ENCODE measurements at regions not wholly inside any gene's neighbourhood (a gene's known extent, or its start where the extent isn't known, plus 50 kb on each side); places are given as distances from the start of the nearest gene placed in this dataset.

DNA sequence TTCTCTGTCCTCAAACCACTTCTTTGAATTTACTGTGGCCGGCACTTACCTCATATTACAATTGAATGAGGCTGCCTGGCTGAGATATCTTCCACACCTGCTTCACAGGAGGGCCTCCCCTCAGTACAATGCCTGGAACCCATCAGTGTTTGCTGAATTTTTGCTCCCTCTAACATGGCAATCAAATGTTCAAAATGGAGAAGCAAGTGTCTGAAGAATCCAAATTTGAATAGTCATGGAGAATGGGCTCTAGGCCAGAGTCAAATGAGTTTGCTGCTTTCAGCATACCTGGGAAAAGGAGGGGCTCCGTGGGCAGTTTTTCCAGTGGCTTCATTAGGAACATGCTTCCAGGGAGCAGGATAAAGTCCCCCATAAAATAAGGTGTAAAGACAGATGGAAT lies 564.8 kb downstream of the UTRN start:
- H3K4me1 ChIP-seq (ENCODE audit: insufficient read depth, low read length, poor library complexity, severe bottlenecking): peaks cover 5% of the 10 kb centered on the region
- BruUV-seq (replicated peaks): no TSS peak
- no peaks in the 10 kb centered on the region for H3K27me3 ChIP-seq (replicated peaks; ENCODE audit: insufficient read depth, low read depth, low read length, poor library complexity)
- no peak for DNase-seq (ENCODE audit: low spot score)
- no peaks in the 10 kb centered on the region for H3K9me3 ChIP-seq (ENCODE audit: low read depth, low read length, poor library complexity, severe bottlenecking)
- H3K4me3 ChIP-seq (ENCODE audit: low read depth, low read length, poor library complexity, severe bottlenecking): no peak overlapping the region
- no peak overlapping the region for H3K27ac ChIP-seq (ENCODE audit: low read depth, low read length, poor library complexity, severe bottlenecking)
- CTCF ChIA-PET: no interaction called here
- TF ChIP-seq, protein P1, sequence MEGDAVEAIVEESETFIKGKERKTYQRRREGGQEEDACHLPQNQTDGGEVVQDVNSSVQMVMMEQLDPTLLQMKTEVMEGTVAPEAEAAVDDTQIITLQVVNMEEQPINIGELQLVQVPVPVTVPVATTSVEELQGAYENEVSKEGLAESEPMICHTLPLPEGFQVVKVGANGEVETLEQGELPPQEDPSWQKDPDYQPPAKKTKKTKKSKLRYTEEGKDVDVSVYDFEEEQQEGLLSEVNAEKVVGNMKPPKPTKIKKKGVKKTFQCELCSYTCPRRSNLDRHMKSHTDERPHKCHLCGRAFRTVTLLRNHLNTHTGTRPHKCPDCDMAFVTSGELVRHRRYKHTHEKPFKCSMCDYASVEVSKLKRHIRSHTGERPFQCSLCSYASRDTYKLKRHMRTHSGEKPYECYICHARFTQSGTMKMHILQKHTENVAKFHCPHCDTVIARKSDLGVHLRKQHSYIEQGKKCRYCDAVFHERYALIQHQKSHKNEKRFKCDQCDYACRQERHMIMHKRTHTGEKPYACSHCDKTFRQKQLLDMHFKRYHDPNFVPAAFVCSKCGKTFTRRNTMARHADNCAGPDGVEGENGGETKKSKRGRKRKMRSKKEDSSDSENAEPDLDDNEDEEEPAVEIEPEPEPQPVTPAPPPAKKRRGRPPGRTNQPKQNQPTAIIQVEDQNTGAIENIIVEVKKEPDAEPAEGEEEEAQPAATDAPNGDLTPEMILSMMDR (conservative IDR thresholded peaks at IDR 0.05; ENCODE audit: low read depth, low read length): no peak
- TF ChIP-seq EZH2 (IDR thresholded peaks at IDR 0.05; ENCODE audit: borderline replicate concordance, low read depth, low read length, poor library complexity, severe bottlenecking): no peak
- intact Hi-C loops (cut with micrococcal nuclease; ENCODE audit: unreplicated experiment): no loop called here
- POLR2A ChIA-PET (ENCODE audit: low non-redundant PET): no interaction called here
- H3K36me3 ChIP-seq (ENCODE audit: insufficient read depth, low read length, poor library complexity, severe bottlenecking): no peaks in the 10 kb centered on the region

DNA sequence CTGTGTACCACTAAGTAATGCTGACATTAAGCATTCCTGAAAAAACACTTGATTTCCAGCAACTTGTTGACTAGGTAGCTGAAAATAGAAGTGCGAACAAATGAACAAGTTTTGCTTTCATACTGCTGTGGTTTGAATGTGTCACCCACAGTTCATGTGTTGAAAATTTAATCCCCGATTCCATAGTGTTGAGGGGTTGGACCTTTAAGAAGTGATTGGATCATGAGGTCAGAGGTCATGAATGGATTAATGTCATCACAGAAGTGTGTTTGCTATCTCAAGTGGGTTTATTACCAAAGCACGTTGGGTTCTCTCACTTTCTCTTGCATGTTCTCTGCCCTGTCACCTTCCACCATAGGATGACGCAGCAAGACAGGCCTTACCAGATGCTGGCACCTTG lies 568.5 kb downstream of the UTRN start:
- H3K4me3 ChIP-seq (ENCODE audit: low read depth, low read length, poor library complexity, severe bottlenecking): no peak overlapping the region
- intact Hi-C loops (cut with micrococcal nuclease; ENCODE audit: unreplicated experiment): no loop called here
- H3K36me3 ChIP-seq (ENCODE audit: insufficient read depth, low read length, poor library complexity, severe bottlenecking): no peaks in the 10 kb centered on the region
- TF ChIP-seq, protein P1 (conservative IDR thresholded peaks at IDR 0.05; ENCODE audit: low read depth, low read length): no peak
- no peak for TF ChIP-seq EZH2 (IDR thresholded peaks at IDR 0.05; ENCODE audit: borderline replicate concordance, low read depth, low read length, poor library complexity, severe bottlenecking)
- H3K9me3 ChIP-seq (ENCODE audit: low read depth, low read length, poor library complexity, severe bottlenecking): no peaks in the 10 kb centered on the region
- no peak overlapping the region for H3K27ac ChIP-seq (ENCODE audit: low read depth, low read length, poor library complexity, severe bottlenecking)
- ChIA-PET POLR2A (ENCODE audit: low non-redundant PET) (no interaction called here), CTCF (no interaction called here)
- no peaks in the 10 kb centered on the region for H3K4me1 ChIP-seq (ENCODE audit: insufficient read depth, low read length, poor library complexity, severe bottlenecking)
- BruUV-seq (replicated peaks): no TSS peak
- no peaks in the 10 kb centered on the region for H3K27me3 ChIP-seq (replicated peaks; ENCODE audit: insufficient read depth, low read depth, low read length, poor library complexity)
- DNase-seq (ENCODE audit: low spot score): no peak

DNA sequence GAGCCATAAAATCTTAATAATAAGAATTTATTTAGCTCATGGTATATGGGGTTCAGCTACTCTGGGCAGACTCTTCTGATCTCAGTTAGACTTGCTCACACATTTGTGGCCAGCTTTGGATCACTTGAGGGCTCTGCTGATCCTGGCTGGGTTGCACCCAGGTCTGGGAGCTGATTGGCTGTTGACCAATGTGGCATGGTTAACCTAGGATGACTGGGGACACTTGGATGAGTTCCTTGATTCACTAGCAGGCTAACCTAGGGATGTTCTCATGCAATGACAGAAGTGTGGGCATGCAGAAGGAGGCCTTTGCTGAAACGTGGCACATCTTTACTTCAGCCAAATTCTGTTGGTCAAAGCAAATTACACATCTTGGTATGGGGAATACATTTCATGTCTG lies 569.5 kb downstream of the UTRN start:
- POLR2A ChIA-PET (ENCODE audit: low non-redundant PET): no interaction called here
- no peak overlapping the region for H3K4me3 ChIP-seq (ENCODE audit: low read depth, low read length, poor library complexity, severe bottlenecking)
- no peak overlapping the region for H3K27ac ChIP-seq (ENCODE audit: low read depth, low read length, poor library complexity, severe bottlenecking)
- H3K27me3 ChIP-seq (replicated peaks; ENCODE audit: insufficient read depth, low read depth, low read length, poor library complexity): no peaks in the 10 kb centered on the region
- no peak for DNase-seq (ENCODE audit: low spot score)
- TF ChIP-seq EZH2 (IDR thresholded peaks at IDR 0.05; ENCODE audit: borderline replicate concordance, low read depth, low read length, poor library complexity, severe bottlenecking): no peak
- TF ChIP-seq, protein P1 (conservative IDR thresholded peaks at IDR 0.05; ENCODE audit: low read depth, low read length): no peak
- no peaks in the 10 kb centered on the region for H3K36me3 ChIP-seq (ENCODE audit: insufficient read depth, low read length, poor library complexity, severe bottlenecking)
- intact Hi-C loops (cut with micrococcal nuclease; ENCODE audit: unreplicated experiment): no loop called here
- BruUV-seq (replicated peaks): no TSS peak
- CTCF ChIA-PET: no interaction called here
- H3K9me3 ChIP-seq (ENCODE audit: low read depth, low read length, poor library complexity, severe bottlenecking): no peaks in the 10 kb centered on the region
- no peaks in the 10 kb centered on the region for H3K4me1 ChIP-seq (ENCODE audit: insufficient read depth, low read length, poor library complexity, severe bottlenecking)
